HCT116 (cell line): ENCODE measurements at regions not wholly inside any gene's neighbourhood (a gene's known extent, or its start where the extent isn't known, plus 50 kb on each side); places are given as distances from the start of the nearest gene placed in this dataset.

ENCODE experiments used
- ATAC-seq: fragments of 200-7000 bp; cut with Tn5 transposase; 2 replicates; pipeline ENCODE4 v1.9.1; 2020; ENCODE audit warnings: mild to moderate bottlenecking, moderate library complexity
- BruUV-seq: library from RNA; stranded (reverse); fragments of 400-500 nt; replicated peaks from 2 replicates; lab custom pipeline; 2021; lab: Mats Ljungman, UMichigan
- CTCF ChIA-PET: fragments of 300-600 bp; sonication (Branson Sonifier 250); formaldehyde crosslinking; loops from one replicate; lab custom pipeline; 2021; ENCODE audit warnings: antibody characterized with exemption; lab: Charles Lee
- POLR2A ChIA-PET: fragments of 300-600, 350-600 bp; sonication (Branson Sonifier 250); formaldehyde crosslinking; loops from one replicate; lab custom pipeline; 2021; ENCODE audit warnings: antibody characterized with exemption; lab: Charles Lee
- RAD21 ChIA-PET, 2 experiments: fragments of 300-600 bp; sonication (Branson Sonifier 250); formaldehyde crosslinking; loops; one replicate each; lab custom pipeline; 2023; ENCODE audit warnings: low total read pairs in 2 of 2; ENCODE audit not compliant: uncharacterized antibody in 2 of 2, unreplicated experiment in 2 of 2, low non-redundant PET in 1 of 2; lab: Charles Lee
- DNase-seq: peaks from one replicate; pipeline ENCODE4 v3.0.0-alpha.2; 2010; ENCODE audit warnings: low read depth, low spot score
- H2AFZ ChIP-seq: fragments of 200-600 bp; shearing (Covaris generic), sonication (generic); 2 replicates; pipeline ENCODE4 v1.6.1; 2017; ENCODE audit warnings: low read depth, mixed run types, mixed read lengths, antibody characterized with exemption, low read length; ENCODE audit not compliant: poor library complexity, severe bottlenecking
- H3K27ac ChIP-seq: 2 replicates; pipeline ENCODE4 v1.5.1; 2012; ENCODE audit warnings: low read depth, low read length
- H3K27me3 ChIP-seq: fragments of 200-600 bp; sonication (generic); 2 replicates; pipeline ENCODE4 v1.6.1; 2016; ENCODE audit warnings: mixed run types, low read length, mixed read lengths; ENCODE audit not compliant: insufficient read depth
- H3K36me3 ChIP-seq, 2 experiments: fragments of 200-500 bp in 1 of 2; fragments of 200-600 bp in 1 of 2; sonication (Bioruptor generic) in 1 of 2; sonication (generic) in 1 of 2; 2 replicates each; pipeline versions ENCODE4 v1.5.1 to v1.6.1; 2014 to 2016; ENCODE audit warnings: low read length in 2 of 2, inconsistent platforms in 1 of 2, mixed read lengths in 1 of 2, mixed run types in 1 of 2; ENCODE audit not compliant: insufficient read depth in 2 of 2, control insufficient read depth in 1 of 2
- H3K4me1 ChIP-seq, 2 experiments: fragments of 200-600 bp in 1 of 2; sonication (generic) in 1 of 2; 2 replicates each; pipeline versions ENCODE4 v1.5.1 to v1.6.1; 2012 to 2017; ENCODE audit warnings: low read length in 2 of 2, inconsistent platforms in 1 of 2, mild to moderate bottlenecking in 1 of 2, mixed read lengths in 1 of 2, mixed run types in 1 of 2, moderate library complexity in 1 of 2; ENCODE audit not compliant: insufficient read depth in 2 of 2, control insufficient read depth in 1 of 2
- H3K4me2 ChIP-seq: fragments of 200-600 bp; sonication (generic); 2 replicates; pipeline ENCODE4 v1.6.1; 2017; ENCODE audit warnings: mixed run types, low read length, mixed read lengths
- H3K4me3 ChIP-seq, 2 experiments: fragments of 200-600 bp in 1 of 2; sonication (generic) in 1 of 2; replicated peaks in 1 of 2; 2 replicates each; pipeline ENCODE4 v1.5.1; 2011 to 2016; ENCODE audit warnings: low read length in 2 of 2, control low read depth in 1 of 2, low read depth in 1 of 2, mild to moderate bottlenecking in 1 of 2, mixed read lengths in 1 of 2, mixed run types in 1 of 2
- H3K79me2 ChIP-seq: fragments of 200-600 bp; sonication (generic); 2 replicates; pipeline ENCODE4 v1.6.1; 2017; ENCODE audit warnings: mild to moderate bottlenecking, mixed run types, low read length, moderate library complexity, mixed read lengths; ENCODE audit not compliant: insufficient read depth
- H3K9ac ChIP-seq: fragments of 200-600 bp; sonication (generic); 2 replicates; pipeline ENCODE4 v1.6.1; 2016; ENCODE audit warnings: low read length, mixed read lengths
- H3K9me2 ChIP-seq: fragments of 200-600 bp; sonication (generic), shearing (Covaris generic); 2 replicates; pipeline ENCODE4 v1.6.1; 2017; ENCODE audit warnings: mixed run types, mild to moderate bottlenecking, moderate library complexity; ENCODE audit not compliant: insufficient read depth
- H3K9me3 ChIP-seq, 2 experiments: fragments of 200-500 bp in 1 of 2; fragments of 200-600 bp in 1 of 2; sonication (Bioruptor generic) in 1 of 2; sonication (generic) in 1 of 2; 2 replicates each; pipeline ENCODE4 v1.6.1; 2014 to 2017; ENCODE audit warnings: low read length in 2 of 2, mixed read lengths in 2 of 2, inconsistent platforms in 1 of 2, low read depth in 1 of 2, mild to moderate bottlenecking in 1 of 2, mixed run types in 1 of 2, moderate library complexity in 1 of 2; ENCODE audit not compliant: control insufficient read depth in 1 of 2, insufficient read depth in 1 of 2
- H4K20me1 ChIP-seq: fragments of 200-600 bp; sonication (generic), shearing (Covaris generic); 2 replicates; pipeline ENCODE4 v1.6.1; 2017; ENCODE audit warnings: mixed run types, mild to moderate bottlenecking, moderate library complexity; ENCODE audit not compliant: insufficient read depth
- CTCF ChIP-seq, 3 experiments: fragments of 200-600 bp in 1 of 3; sonication (generic) in 1 of 3; IDR thresholded peaks in 2 of 3; conservative IDR thresholded peaks in 1 of 3; 2 replicates each; pipeline ENCODE4 v1.5.1; 2012 to 2017; ENCODE audit warnings: low read depth in 2 of 3, low read length in 2 of 3, antibody characterized with exemption in 1 of 3, borderline replicate concordance in 1 of 3, control low read depth in 1 of 3, mild to moderate bottlenecking in 1 of 3, mixed read lengths in 1 of 3, mixed run types in 1 of 3, moderate library complexity in 1 of 3; ENCODE audit not compliant: insufficient read depth in 1 of 3
- RAD21 ChIP-seq: IDR thresholded peaks from 2 replicates; pipeline ENCODE4 v1.6.1; 2012; ENCODE audit warnings: low read depth, mild to moderate bottlenecking
- REST ChIP-seq: IDR thresholded peaks from 2 replicates; pipeline ENCODE4 v1.6.1; 2012; ENCODE audit warnings: low read depth
- intact Hi-C: fragments of 100-400 bp; cut with micrococcal nuclease; formaldehyde crosslinking; loops from 2 replicates; pipeline ENCODE4 v1.10.0; 2022

- Histone ChIP-seq H3K9me2 (no peaks in the 10 kb centered on the region), H3K9ac (no peak overlapping the region), H2AFZ (no peak overlapping the region), H3K4me3 (no peak overlapping the region), H3K4me2 (no peak overlapping the region), H3K27ac (no peak overlapping the region), H3K4me1 (no peaks in the 10 kb centered on the region), H3K79me2 (no peaks in the 10 kb centered on the region), H4K20me1 (no peaks in the 10 kb centered on the region), H3K27me3 (no peaks in the 10 kb centered on the region), H3K9me3 (no peaks in the 10 kb centered on the region), H3K36me3 (no peaks in the 10 kb centered on the region)
- ChIA-PET RAD21 (no interaction called here), POLR2A (no interaction called here), CTCF (interaction anchor here (1.3 kb wide), 1 partner anchor 12 kb away, joined by 3 read pairs; no protein-coding TSS in a partner anchor)
- TF ChIP-seq REST, result no peak
- TF ChIP-seq CTCF (IDR thresholded peaks at IDR 0.05 in 2 of 3, conservative IDR thresholded peaks at IDR 0.05 in 1 of 3; ENCODE audit: borderline replicate concordance in 1 of 3, insufficient read depth in 1 of 3, low read depth in 2 of 3, low read length in 2 of 3), result peak in 2 of 3 experiments; percentile 17 to 29; a peak in 3 of 6 replicates
- TF ChIP-seq RAD21, result peak; percentile 45
- BruUV-seq, result no TSS peak
- intact Hi-C loops, result no loop called here
- DNase-seq (no peak), ATAC-seq (peak; percentile 47; the same call in 1 of the 2 replicates)
Measured at GRCh38 chr4:148704291-148704690, 262.1 kb upstream of the NR3C2 start.
